Activated naive CD8-positive, alpha-beta T cell treated with anti-CD3 and anti-CD28 coated beads for 36 hours (primary cell): ENCODE measurements at regions not wholly inside any gene's neighbourhood (a gene's known extent, or its start where the extent isn't known, plus 50 kb on each side); places are given as distances from the start of the nearest gene placed in this dataset.

Source experiments
- DNase-seq: peaks from one replicate; pipeline ENCODE4 v3.0.0; 2021
- H3K27ac Mint-ChIP-seq: one replicate; pipeline ENCODE4 v1.8.0; 2022; ENCODE audit warnings: mild to moderate bottlenecking, moderate library complexity, mixed read lengths
- H3K27me3 Mint-ChIP-seq: one replicate; pipeline ENCODE4 v1.8.0; 2022; ENCODE audit warnings: mild to moderate bottlenecking, mixed read lengths
- H3K36me3 Mint-ChIP-seq: one replicate; pipeline ENCODE4 v1.8.0; 2021; ENCODE audit warnings: mild to moderate bottlenecking, mixed read lengths
- H3K4me1 Mint-ChIP-seq: one replicate; pipeline ENCODE4 v1.8.0; 2021; ENCODE audit warnings: mixed read lengths
- H3K4me3 Mint-ChIP-seq: one replicate; pipeline ENCODE4 v1.8.0; 2022; ENCODE audit warnings: mild to moderate bottlenecking, moderate library complexity, mixed read lengths
- H3K9me3 Mint-ChIP-seq: one replicate; pipeline ENCODE4 v1.8.0; 2022; ENCODE audit warnings: mixed read lengths

- H3K27ac Mint-ChIP-seq, result no peak overlapping the region
- peaks cover 17% of the 10 kb centered on the region for H3K4me1 Mint-ChIP-seq
- H3K27me3 Mint-ChIP-seq, result no peaks in the 10 kb centered on the region
- H3K4me3 Mint-ChIP-seq, result no peak overlapping the region
- peaks cover 3% of the 10 kb centered on the region for H3K36me3 Mint-ChIP-seq
- no peak for DNase-seq
- H3K9me3 Mint-ChIP-seq, result no peaks in the 10 kb centered on the region
Observed at GRCh38 chr10:88023676-88024075, 160.3 kb downstream of the PTEN start.

DNA sequence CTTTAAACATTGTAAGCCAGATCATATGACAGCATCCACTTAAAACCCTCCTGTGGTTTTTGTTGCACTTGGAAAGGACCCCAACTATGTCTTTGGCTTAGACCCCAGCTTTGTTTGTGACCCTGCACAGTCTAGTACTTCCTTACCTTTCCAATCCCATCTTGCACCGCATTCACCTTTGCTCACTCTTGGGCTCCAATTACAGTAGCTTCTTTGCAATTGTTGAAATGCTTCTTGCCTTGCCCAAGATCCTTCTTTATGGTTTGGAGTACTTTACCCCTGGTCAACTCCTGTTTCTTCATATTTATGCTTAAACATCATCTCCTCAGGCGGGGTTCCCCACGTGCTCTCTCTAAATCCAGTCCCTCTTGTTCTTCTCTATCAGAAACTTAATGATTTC is 162.6 kb downstream of the PTEN start:
- Mint-ChIP-seq H3K27me3 (no peaks in the 10 kb centered on the region), H3K36me3 (peaks cover 3% of the 10 kb centered on the region), H3K4me1 (peaks cover 18% of the 10 kb centered on the region), H3K4me3 (no peak overlapping the region), H3K27ac (no peak overlapping the region), H3K9me3 (no peaks in the 10 kb centered on the region)
- DNase-seq, result no peak

DNA sequence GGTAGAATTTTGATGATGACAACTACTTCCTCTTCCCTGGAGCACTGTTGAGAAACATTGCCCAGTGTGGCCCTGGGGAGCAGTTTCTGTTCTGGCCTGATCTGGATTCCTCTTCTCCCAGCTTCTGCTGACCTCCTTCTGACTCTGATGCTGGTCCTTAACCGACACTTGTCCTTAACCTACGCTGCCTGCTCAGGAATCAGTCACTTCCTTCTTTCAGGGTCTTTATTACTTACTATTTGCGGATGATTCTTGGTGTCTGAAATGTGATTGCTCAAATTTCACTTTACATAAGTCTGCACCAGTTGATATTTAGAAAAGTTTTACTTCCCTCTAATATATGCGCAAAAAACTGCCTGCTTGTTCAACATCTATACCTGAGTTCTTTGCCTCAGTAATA is 164.1 kb downstream of the PTEN start:
- H3K27ac Mint-ChIP-seq, result no peak overlapping the region
- peaks cover 3% of the 10 kb centered on the region for H3K36me3 Mint-ChIP-seq
- H3K9me3 Mint-ChIP-seq, result no peaks in the 10 kb centered on the region
- no peaks in the 10 kb centered on the region for H3K27me3 Mint-ChIP-seq
- DNase-seq, result no peak
- peaks cover 18% of the 10 kb centered on the region for H3K4me1 Mint-ChIP-seq
- no peak overlapping the region for H3K4me3 Mint-ChIP-seq

- no peak for DNase-seq
- no peak overlapping the region for H3K4me3 Mint-ChIP-seq
- no peaks in the 10 kb centered on the region for H3K27me3 Mint-ChIP-seq
- H3K36me3 Mint-ChIP-seq, result peaks cover 3% of the 10 kb centered on the region
- no peaks in the 10 kb centered on the region for H3K9me3 Mint-ChIP-seq
- H3K4me1 Mint-ChIP-seq, result peaks cover 14% of the 10 kb centered on the region
- H3K27ac Mint-ChIP-seq, result no peak overlapping the region
Observed at GRCh38 chr10:88028072-88028471, 164.6 kb downstream of the PTEN start.

- H3K36me3 Mint-ChIP-seq, result no peaks in the 10 kb centered on the region
- no peaks in the 10 kb centered on the region for H3K27me3 Mint-ChIP-seq
- no peak overlapping the region for H3K4me3 Mint-ChIP-seq
- H3K27ac Mint-ChIP-seq, result no peak overlapping the region
- DNase-seq, result no peak
- H3K4me1 Mint-ChIP-seq, result peaks cover 9% of the 10 kb centered on the region
- no peaks in the 10 kb centered on the region for H3K9me3 Mint-ChIP-seq
Observed at GRCh38 chr10:88028654-88029053, 165.2 kb downstream of the PTEN start.

- Mint-ChIP-seq H3K27ac (no peak overlapping the region), H3K36me3 (no peaks in the 10 kb centered on the region), H3K4me3 (no peak overlapping the region), H3K9me3 (no peaks in the 10 kb centered on the region), H3K4me1 (peaks cover 11% of the 10 kb centered on the region), H3K27me3 (no peaks in the 10 kb centered on the region)
- DNase-seq, result no peak
Observed at GRCh38 chr10:88032566-88032965, 169.1 kb downstream of the PTEN start.

DNA sequence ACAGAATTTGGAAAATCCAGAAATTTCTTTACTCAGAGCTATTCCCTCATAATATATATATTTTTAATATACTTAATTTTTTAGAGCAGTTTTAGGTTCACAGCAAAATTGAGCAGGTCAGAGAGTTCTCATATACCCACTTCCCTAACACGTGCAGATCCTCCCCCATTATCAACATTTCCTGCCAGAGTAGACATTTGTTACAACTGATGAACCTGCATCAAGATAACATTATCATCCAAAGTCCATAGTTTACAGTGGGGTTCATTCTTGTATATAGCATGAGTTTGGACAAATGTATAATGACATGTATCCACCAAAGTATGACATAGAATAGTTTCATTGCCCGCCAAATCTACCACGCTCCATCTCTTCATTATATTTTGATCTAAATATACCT is 170.0 kb downstream of the PTEN start:
- H3K27me3 Mint-ChIP-seq, result no peaks in the 10 kb centered on the region
- H3K4me1 Mint-ChIP-seq, result peaks cover 13% of the 10 kb centered on the region
- no peaks in the 10 kb centered on the region for H3K36me3 Mint-ChIP-seq
- no peaks in the 10 kb centered on the region for H3K9me3 Mint-ChIP-seq
- H3K4me3 Mint-ChIP-seq, result no peak overlapping the region
- DNase-seq, result no peak
- no peak overlapping the region for H3K27ac Mint-ChIP-seq

- Mint-ChIP-seq H3K36me3 (no peaks in the 10 kb centered on the region), H3K4me3 (no peak overlapping the region), H3K27me3 (no peaks in the 10 kb centered on the region), H3K9me3 (no peaks in the 10 kb centered on the region), H3K27ac (no peak overlapping the region), H3K4me1 (peaks cover 15% of the 10 kb centered on the region)
- DNase-seq, result no peak
Observed at GRCh38 chr10:88033793-88034192, 170.4 kb downstream of the PTEN start.

GRCh38 chr10:88036126-88036525 is 172.7 kb downstream of the PTEN start:
- Mint-ChIP-seq H3K4me3 (no peak overlapping the region), H3K9me3 (no peaks in the 10 kb centered on the region), H3K27ac (no peak overlapping the region), H3K27me3 (no peaks in the 10 kb centered on the region), H3K4me1 (peaks cover 15% of the 10 kb centered on the region), H3K36me3 (no peaks in the 10 kb centered on the region)
- DNase-seq, result no peak

DNA sequence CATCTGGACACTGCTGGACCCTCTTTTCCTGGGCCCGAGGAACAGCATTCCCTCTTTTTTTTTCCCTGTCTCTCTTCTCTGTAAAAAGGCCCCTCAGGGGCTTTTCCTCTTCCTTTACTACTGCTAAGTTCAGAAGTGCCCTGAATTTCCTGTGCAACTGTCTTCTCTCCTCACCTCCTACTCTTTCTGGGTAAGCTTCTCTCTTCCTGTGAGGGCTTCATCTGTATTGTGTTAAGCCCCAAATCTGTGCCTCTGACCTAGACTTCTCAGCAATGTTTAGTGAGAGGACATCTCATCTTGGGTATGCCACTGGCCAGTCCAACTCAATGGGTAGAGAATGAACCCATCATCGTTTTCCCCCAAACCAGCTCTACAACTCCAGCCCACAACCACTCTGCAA is 174.2 kb downstream of the PTEN start:
- no peaks in the 10 kb centered on the region for H3K36me3 Mint-ChIP-seq
- no peak for DNase-seq
- H3K9me3 Mint-ChIP-seq, result no peaks in the 10 kb centered on the region
- H3K4me1 Mint-ChIP-seq, result peaks cover 15% of the 10 kb centered on the region
- no peaks in the 10 kb centered on the region for H3K27me3 Mint-ChIP-seq
- no peak overlapping the region for H3K4me3 Mint-ChIP-seq
- peak overlapping the region; percentile 4 for H3K27ac Mint-ChIP-seq

- Mint-ChIP-seq H3K9me3 (no peaks in the 10 kb centered on the region), H3K27ac (no peak overlapping the region), H3K4me3 (no peak overlapping the region), H3K27me3 (no peaks in the 10 kb centered on the region), H3K4me1 (peaks cover 15% of the 10 kb centered on the region), H3K36me3 (no peaks in the 10 kb centered on the region)
- DNase-seq, result no peak
Observed at GRCh38 chr10:88038268-88038667, 174.8 kb downstream of the PTEN start.

- Mint-ChIP-seq H3K27me3 (no peaks in the 10 kb centered on the region), H3K4me1 (peaks cover 15% of the 10 kb centered on the region), H3K4me3 (no peak overlapping the region), H3K9me3 (no peaks in the 10 kb centered on the region), H3K36me3 (no peaks in the 10 kb centered on the region), H3K27ac (no peak overlapping the region)
- no peak for DNase-seq
Observed at GRCh38 chr10:88039496-88040200, 176.2 kb downstream of the PTEN start.

DNA sequence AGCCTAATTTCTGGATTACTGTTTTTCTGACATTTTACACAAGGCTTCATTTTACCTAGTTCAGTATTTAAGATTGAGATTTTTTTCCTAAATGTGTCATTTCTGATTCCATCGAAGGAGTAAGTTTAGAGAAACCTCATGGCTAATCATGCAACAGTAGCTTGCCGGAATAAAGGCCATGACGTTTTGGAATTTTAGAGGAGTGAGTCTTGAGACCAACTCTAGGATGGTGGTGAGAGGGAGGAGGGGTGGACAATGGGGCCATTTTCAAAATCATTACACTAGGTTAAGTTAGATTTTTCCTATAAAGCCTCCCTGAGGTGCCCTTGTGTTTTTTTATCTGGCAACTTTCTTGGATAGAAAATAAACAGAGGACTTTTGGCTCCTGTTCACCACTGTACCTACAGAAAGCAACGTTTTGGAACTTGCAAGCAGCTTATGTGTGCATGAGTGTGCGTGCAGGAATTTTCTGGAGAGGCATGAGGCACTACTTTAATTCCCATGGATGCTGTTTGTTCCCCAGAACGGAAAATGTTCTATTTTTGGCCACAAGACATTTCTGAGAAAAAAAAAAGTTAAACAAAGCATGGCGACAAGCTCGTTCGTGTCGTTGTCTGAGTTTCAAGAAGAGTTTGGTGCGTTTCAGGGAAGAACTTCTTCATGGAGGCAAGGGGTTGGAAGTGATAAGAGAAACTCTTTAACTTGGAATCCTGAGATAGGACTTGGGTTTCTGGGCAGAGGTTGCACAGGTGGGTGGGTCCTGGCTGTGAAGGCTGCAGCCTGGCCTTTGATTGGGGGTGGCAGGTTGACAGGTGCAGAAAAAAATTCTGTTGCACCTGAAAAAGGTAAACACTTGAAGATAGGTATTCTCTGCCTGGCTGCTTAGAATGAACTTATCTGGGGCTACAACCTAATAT is 178.1 kb downstream of the PTEN start:
- DNase-seq, result no peak
- H3K27me3 Mint-ChIP-seq, result no peaks in the 10 kb centered on the region
- H3K27ac Mint-ChIP-seq, result no peak overlapping the region
- no peaks in the 10 kb centered on the region for H3K36me3 Mint-ChIP-seq
- no peaks in the 10 kb centered on the region for H3K9me3 Mint-ChIP-seq
- H3K4me1 Mint-ChIP-seq, result peaks cover 24% of the 10 kb centered on the region
- no peak overlapping the region for H3K4me3 Mint-ChIP-seq

DNA sequence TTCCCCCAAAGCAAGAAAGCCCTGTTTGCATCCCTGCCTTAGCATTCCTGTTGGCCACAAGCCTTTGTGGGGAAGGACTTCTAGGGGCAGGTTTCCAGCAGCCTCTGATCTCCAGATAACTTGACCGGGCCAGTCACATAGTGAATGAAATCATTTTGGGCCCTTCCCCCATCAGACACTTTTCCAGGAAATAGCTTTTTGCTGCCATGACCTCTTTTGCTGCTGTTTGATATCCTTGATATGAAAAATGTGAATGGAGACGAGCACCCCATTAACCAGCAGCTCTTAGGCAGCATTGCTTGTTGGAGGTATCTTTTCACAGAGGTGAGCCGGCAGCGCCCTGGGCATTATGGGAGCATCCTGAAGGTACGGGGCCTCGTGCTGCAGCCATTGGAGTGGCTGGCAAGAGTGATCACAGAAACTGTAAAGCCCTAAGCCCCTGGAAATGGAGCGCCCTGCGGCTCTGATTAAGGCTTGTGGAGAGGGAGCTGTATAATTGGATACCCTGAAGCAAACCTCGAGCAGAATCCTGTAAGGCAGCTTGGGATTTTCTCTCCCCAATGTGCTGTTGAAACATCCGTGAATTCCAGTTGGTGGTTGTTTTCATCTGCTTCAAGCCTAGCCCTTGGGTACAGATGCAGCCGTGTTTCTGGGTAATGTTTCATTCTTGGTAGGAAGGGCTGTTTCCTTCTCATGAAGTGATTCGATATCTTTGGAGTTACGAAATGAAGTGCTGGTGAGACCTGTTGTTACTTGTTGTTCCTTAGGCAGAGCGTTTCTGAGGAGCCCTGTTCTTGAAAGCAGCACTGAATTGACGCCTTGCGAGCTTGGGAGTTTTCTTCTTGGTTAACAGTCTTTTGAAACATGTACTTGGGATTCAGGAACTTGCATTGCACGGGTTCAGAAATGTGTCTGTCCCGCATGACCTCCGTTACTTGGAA is 179.0 kb downstream of the PTEN start:
- Mint-ChIP-seq H3K36me3 (no peaks in the 10 kb centered on the region), H3K27me3 (no peaks in the 10 kb centered on the region), H3K4me1 (peaks cover 22% of the 10 kb centered on the region), H3K9me3 (no peaks in the 10 kb centered on the region), H3K27ac (no peak overlapping the region), H3K4me3 (no peak overlapping the region)
- no peak for DNase-seq

- Mint-ChIP-seq H3K36me3 (peaks cover 1% of the 10 kb centered on the region), H3K9me3 (no peaks in the 10 kb centered on the region), H3K4me3 (no peak overlapping the region), H3K27ac (no peak overlapping the region), H3K4me1 (peaks cover 10% of the 10 kb centered on the region), H3K27me3 (no peaks in the 10 kb centered on the region)
- no peak for DNase-seq
Observed at GRCh38 chr10:88045096-88045495, 181.7 kb downstream of the PTEN start.
